Astrocyte of the cerebellum (primary cell): ENCODE measurements at regions not wholly inside any gene's neighbourhood (a gene's known extent, or its start where the extent isn't known, plus 50 kb on each side); places are given as distances from the start of the nearest gene placed in this dataset.

ENCODE experiments used
- DNase-seq: peaks from one replicate; pipeline ENCODE4 v3.0.0-alpha.2; 2011; ENCODE audit warnings: low read depth
- H3K4me3 ChIP-seq: 2 replicates; pipeline ENCODE4 v1.5.1; 2011; ENCODE audit warnings: mild to moderate bottlenecking, low read depth, low read length, moderate library complexity
- CTCF ChIP-seq: IDR thresholded peaks from 2 replicates; pipeline ENCODE4 v1.5.1; 2012; ENCODE audit warnings: low read length, low read depth, moderate library complexity, mild to moderate bottlenecking; ENCODE audit errors: missing control alignments
- in situ Hi-C: cut with HindIII; loops from 2 replicates; pipeline ENCODE4 v1.10.0; 2017; ENCODE audit warnings: low sequenced_read_pairs

- TF ChIP-seq CTCF: no peak
- DNase-seq: no peak
Measured at GRCh38 chr7:25965405-25966123, 186.4 kb upstream of the NFE2L3 start.

GRCh38 chr7:25966469-25966868 is 185.5 kb upstream of the NFE2L3 start:
- DNase-seq: no peak
- H3K4me3 ChIP-seq: no peak overlapping the region
- no peak for TF ChIP-seq CTCF
- in situ Hi-C loops: no loop called here

More at GRCh38 chr7:25965405-25966123, 186.4 kb upstream of the NFE2L3 start:
- in situ Hi-C loops: no loop called here
- no peak overlapping the region for H3K4me3 ChIP-seq

- H3K4me3 ChIP-seq: no peak overlapping the region
- in situ Hi-C loops: no loop called here
- no peak for DNase-seq
- TF ChIP-seq CTCF: no peak
Measured at GRCh38 chr7:25967278-25968204, 184.5 kb upstream of the NFE2L3 start.

GRCh38 chr7:25968205-25968993 is 183.6 kb upstream of the NFE2L3 start:
- in situ Hi-C loops: no loop called here
- H3K4me3 ChIP-seq: no peak overlapping the region
- TF ChIP-seq CTCF: no peak
- no peak for DNase-seq

- no peak overlapping the region for H3K4me3 ChIP-seq
- in situ Hi-C loops: no loop called here
- TF ChIP-seq CTCF: no peak
- DNase-seq: no peak
Measured at GRCh38 chr7:25970356-25970755, 181.6 kb upstream of the NFE2L3 start.

GRCh38 chr7:25970911-25971310 is 181.1 kb upstream of the NFE2L3 start:
- TF ChIP-seq CTCF: no peak
- in situ Hi-C loops: no loop called here
- DNase-seq: no peak

More at GRCh38 chr7:25970911-25971310, 181.1 kb upstream of the NFE2L3 start:
- H3K4me3 ChIP-seq: no peak overlapping the region
